PC-3 (cell line): ENCODE measurements at regions not wholly inside any gene's neighbourhood (a gene's known extent, or its start where the extent isn't known, plus 50 kb on each side); places are given as distances from the start of the nearest gene placed in this dataset.

Experiments used
- CTCF ChIP-seq: fragments of 300-600 bp; sonication (generic); conservative IDR thresholded peaks from 2 replicates; pipeline ENCODE4 v1.5.1; 2017; ENCODE audit warnings: antibody characterized with exemption, low read depth, mild to moderate bottlenecking, low read length
- EZH2 ChIP-seq: fragments of 300-600 bp; sonication (generic); IDR thresholded peaks from one replicate; pipeline ENCODE4 v1.6.1; 2017; ENCODE audit warnings: antibody characterized with exemption, mild to moderate bottlenecking, low read length; ENCODE audit not compliant: unreplicated experiment
- EZH2phosphoT487 ChIP-seq: fragments of 300-600 bp; sonication (generic); IDR thresholded peaks from 2 replicates; pipeline ENCODE4 v1.6.1; 2018; ENCODE audit warnings: mild to moderate bottlenecking, antibody characterized with exemption, low read length, borderline replicate concordance

GRCh38 chr2:106599540-106599939 is 112.4 kb downstream of the CD8B2 start:
- TF ChIP-seq CTCF, result no peak
- TF ChIP-seq EZH2, result no peak
- TF ChIP-seq EZH2phosphoT487, result no peak
